ENCODE measurements at regions not wholly inside any gene's neighbourhood (a gene's known extent, or its start where the extent isn't known, plus 50 kb on each side); places are given as distances from the start of the nearest gene placed in this dataset.

DNA sequence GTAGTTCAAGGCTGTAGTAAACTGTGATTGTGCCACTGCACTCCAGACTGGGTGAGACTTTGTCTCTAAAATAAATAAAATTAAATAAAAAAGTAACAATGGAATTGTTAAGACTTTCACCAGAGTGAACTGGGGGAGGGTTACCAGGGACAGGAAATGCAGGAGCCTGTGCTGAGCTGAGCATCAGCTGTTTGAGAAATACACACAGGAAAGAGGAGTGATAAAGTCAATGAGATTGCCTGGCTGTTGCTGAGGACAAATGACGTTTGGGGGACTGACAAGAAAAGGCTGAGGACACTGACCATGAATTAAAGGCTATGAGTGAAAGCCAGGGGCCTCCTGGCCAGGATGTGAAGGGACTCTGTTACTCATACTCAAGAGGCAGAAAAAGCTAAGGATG, 226.3 kb downstream of the SETD4 start:
- no peak overlapping the region for H3K4me3 ChIP-seq (ENCODE audit: low read depth, low read length)
- no peak for DNase-seq (ENCODE audit: low read depth)
- TF ChIP-seq, protein P1, sequence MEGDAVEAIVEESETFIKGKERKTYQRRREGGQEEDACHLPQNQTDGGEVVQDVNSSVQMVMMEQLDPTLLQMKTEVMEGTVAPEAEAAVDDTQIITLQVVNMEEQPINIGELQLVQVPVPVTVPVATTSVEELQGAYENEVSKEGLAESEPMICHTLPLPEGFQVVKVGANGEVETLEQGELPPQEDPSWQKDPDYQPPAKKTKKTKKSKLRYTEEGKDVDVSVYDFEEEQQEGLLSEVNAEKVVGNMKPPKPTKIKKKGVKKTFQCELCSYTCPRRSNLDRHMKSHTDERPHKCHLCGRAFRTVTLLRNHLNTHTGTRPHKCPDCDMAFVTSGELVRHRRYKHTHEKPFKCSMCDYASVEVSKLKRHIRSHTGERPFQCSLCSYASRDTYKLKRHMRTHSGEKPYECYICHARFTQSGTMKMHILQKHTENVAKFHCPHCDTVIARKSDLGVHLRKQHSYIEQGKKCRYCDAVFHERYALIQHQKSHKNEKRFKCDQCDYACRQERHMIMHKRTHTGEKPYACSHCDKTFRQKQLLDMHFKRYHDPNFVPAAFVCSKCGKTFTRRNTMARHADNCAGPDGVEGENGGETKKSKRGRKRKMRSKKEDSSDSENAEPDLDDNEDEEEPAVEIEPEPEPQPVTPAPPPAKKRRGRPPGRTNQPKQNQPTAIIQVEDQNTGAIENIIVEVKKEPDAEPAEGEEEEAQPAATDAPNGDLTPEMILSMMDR (IDR thresholded peaks at IDR 0.05; ENCODE audit: low read depth, low read length): no peak
- TF ChIP-seq POLR2A (IDR thresholded peaks at IDR 0.05; ENCODE audit: extremely low read depth, insufficient read length) (no peak), MYC (IDR thresholded peaks at IDR 0.05; ENCODE audit: low read depth, low read length) (no peak)
- TF ChIP-seq, protein P2, sequence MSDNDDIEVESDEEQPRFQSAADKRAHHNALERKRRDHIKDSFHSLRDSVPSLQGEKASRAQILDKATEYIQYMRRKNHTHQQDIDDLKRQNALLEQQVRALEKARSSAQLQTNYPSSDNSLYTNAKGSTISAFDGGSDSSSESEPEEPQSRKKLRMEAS (IDR thresholded peaks at IDR 0.05; ENCODE audit: low read depth, low read length): no peak

DNA sequence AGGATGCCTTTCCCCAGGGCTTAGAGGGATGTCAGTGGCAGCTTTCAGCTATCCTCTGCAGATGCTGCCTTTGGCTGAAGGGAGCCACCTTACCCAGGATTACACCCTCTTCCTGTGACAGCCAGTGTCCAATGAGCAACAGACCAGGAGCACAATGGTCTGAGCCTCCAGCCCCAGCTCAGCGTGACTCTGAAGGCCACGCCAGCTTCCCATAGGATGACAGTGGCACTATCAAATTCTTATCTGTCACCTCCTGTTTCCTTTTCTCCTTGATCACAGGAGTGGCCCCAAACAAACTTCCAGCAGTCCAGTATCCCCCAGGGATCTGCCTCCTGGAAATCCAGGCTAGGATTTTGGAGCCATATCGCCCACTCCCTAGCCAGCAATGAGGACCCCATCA, 226.9 kb downstream of the SETD4 start:
- DNase-seq (ENCODE audit: low read depth): no peak
- H3K4me3 ChIP-seq (ENCODE audit: low read depth, low read length): no peak overlapping the region
- TF ChIP-seq POLR2A (IDR thresholded peaks at IDR 0.05; ENCODE audit: extremely low read depth, insufficient read length) (no peak), MYC (IDR thresholded peaks at IDR 0.05; ENCODE audit: low read depth, low read length) (no peak)
- TF ChIP-seq, protein P1 (IDR thresholded peaks at IDR 0.05; ENCODE audit: low read depth, low read length): no peak
- TF ChIP-seq, protein P2 (IDR thresholded peaks at IDR 0.05; ENCODE audit: low read depth, low read length): no peak

DNA sequence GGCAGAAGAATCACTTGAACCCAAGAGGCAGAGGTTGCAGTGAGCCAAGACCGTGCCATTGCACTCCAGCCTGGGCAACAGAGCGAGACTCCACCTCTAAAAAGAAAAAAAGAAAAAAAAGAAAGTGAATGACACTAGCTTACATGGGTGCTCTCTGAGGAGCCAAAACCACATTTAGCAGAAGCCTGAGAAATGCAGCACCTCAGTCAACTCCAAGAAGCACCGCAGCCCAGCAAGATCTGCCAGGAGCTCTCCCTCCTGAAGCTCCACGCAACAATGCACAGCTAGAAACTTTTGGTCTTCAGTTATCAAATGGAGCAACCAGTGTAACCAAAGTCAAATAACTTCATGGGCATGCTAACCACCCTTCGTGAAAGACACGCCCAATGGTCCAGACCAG, 229.1 kb downstream of the SETD4 start:
- TF ChIP-seq, protein P1 (IDR thresholded peaks at IDR 0.05; ENCODE audit: low read depth, low read length): no peak
- TF ChIP-seq POLR2A (IDR thresholded peaks at IDR 0.05; ENCODE audit: extremely low read depth, insufficient read length) (no peak), MYC (IDR thresholded peaks at IDR 0.05; ENCODE audit: low read depth, low read length) (no peak)
- TF ChIP-seq, protein P2 (IDR thresholded peaks at IDR 0.05; ENCODE audit: low read depth, low read length): no peak
- H3K4me3 ChIP-seq (ENCODE audit: low read depth, low read length): no peak overlapping the region
- no peak for DNase-seq (ENCODE audit: low read depth)

DNA sequence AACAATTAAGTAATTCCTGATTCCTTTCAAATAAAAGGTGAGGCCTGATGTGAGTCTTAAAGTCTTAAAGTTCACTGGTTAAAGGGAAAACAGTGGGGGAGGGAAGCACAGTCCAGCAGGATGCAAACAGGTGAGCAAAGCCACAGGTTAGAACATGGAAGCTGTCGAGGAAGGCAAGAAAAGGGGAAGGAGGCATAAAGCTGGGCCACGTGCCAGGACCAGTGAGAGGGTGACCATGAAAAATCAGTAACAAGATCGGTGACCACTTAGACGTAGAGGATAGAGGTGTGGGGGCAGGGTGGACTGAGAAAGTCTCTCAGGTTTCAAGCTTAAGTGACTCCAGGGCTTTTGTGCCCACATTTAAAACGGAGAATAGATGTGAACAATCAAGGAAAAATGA, 231.3 kb downstream of the SETD4 start:
- no peak for TF ChIP-seq POLR2A (IDR thresholded peaks at IDR 0.05; ENCODE audit: extremely low read depth, insufficient read length)
- no peak for TF ChIP-seq MYC (IDR thresholded peaks at IDR 0.05; ENCODE audit: low read depth, low read length)
- TF ChIP-seq, protein P2 (IDR thresholded peaks at IDR 0.05; ENCODE audit: low read depth, low read length): 0 out of 2 replicates have a peak, but pooled peaks have one; percentile 25
- DNase-seq (ENCODE audit: low read depth): no peak

DNA sequence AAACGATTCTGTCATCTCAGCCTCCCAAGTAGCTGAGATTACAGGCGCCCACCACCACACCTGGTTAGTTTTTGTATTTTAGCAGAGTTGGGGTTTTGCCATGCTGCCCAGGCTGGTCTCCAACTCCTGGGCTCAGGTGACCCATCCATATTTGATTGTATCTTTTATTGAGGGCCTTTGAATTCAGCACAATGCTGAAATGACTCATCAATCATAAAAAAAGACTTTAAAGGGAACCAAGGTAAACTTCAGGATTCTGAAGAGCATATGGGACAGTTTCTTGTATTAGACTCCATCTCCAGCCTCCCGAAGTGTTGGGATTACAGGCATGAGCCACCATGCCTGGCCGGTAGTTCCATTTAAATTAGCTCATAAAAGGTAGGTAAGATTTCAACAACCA, 232.2 kb downstream of the SETD4 start:
- DNase-seq (ENCODE audit: low read depth): no peak
- no peak for TF ChIP-seq POLR2A (IDR thresholded peaks at IDR 0.05; ENCODE audit: extremely low read depth, insufficient read length)
- TF ChIP-seq, protein P1 (IDR thresholded peaks at IDR 0.05; ENCODE audit: low read depth, low read length): no peak
- TF ChIP-seq MYC (IDR thresholded peaks at IDR 0.05; ENCODE audit: low read depth, low read length): no peak
- TF ChIP-seq, protein P2 (IDR thresholded peaks at IDR 0.05; ENCODE audit: low read depth, low read length): no peak
- H3K4me3 ChIP-seq (ENCODE audit: low read depth, low read length): no peak overlapping the region

More for the DNA sequence above, 231.3 kb downstream of the SETD4 start:
- no peak overlapping the region for H3K4me3 ChIP-seq (ENCODE audit: low read depth, low read length)

GRCh38 chr21:35827004-35827403, 233.3 kb downstream of the SETD4 start:
- no peak for DNase-seq (ENCODE audit: low read depth)
- H3K4me3 ChIP-seq (ENCODE audit: low read depth, low read length): no peak overlapping the region
- TF ChIP-seq MYC (IDR thresholded peaks at IDR 0.05; ENCODE audit: low read depth, low read length): no peak
- TF ChIP-seq POLR2A (IDR thresholded peaks at IDR 0.05; ENCODE audit: extremely low read depth, insufficient read length): no peak
- TF ChIP-seq, protein P2 (IDR thresholded peaks at IDR 0.05; ENCODE audit: low read depth, low read length): no peak
- TF ChIP-seq, protein P1 (IDR thresholded peaks at IDR 0.05; ENCODE audit: low read depth, low read length): no peak
